ENCODE measurements at regions not wholly inside any gene's neighbourhood (a gene's known extent, or its start where the extent isn't known, plus 50 kb on each side); places are given as distances from the start of the nearest gene placed in this dataset.

DNA sequence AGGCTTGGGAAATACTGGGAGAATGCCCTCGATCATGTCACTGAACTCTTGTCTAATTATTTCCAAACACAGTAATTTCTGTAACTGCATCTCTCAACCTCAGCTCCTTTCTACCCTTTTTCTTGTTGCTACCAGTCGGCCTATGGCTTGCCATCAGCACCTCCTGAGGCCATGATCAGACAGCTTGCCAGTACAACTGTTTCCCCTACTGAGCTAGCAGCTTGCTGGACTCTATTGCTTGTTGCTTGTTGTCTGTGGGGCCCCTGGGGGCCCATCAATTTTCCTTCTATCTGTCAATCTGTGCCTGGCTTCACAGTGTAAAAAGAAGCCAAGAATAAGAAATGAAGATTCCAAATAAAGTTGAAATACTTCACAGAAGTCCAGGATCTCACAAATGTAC, 123.9 kb downstream of the OPN5 start:
- Mint-ChIP-seq H3K4me1 (no peaks in the 10 kb centered on the region), H3K36me3 (ENCODE audit: low read depth) (no peaks in the 10 kb centered on the region), H3K9me3 (no peaks in the 10 kb centered on the region), H3K27me3 (ENCODE audit: insufficient read depth, low read depth, poor library complexity) (no peaks in the 10 kb centered on the region), H3K27ac (no peak overlapping the region), H3K4me3 (no peak overlapping the region)
- H2AFZ ChIP-seq, result no peak overlapping the region
- no peak for ATAC-seq
- no peaks in the 10 kb centered on the region for H3K4me1 ChIP-seq (ENCODE audit: insufficient read depth)
- H3K4me3 ChIP-seq, result no peak overlapping the region
- no peak overlapping the region for H3K4me2 ChIP-seq
- H3K79me2 ChIP-seq (replicated peaks; ENCODE audit: insufficient read depth), result no peaks in the 10 kb centered on the region
- no peaks in the 10 kb centered on the region for H3K9me2 ChIP-seq (ENCODE audit: insufficient read depth)
- H3K27ac ChIP-seq (ENCODE audit: low read depth), result no peak overlapping the region
- no peak for DNase-seq (ENCODE audit: low spot score)
- no peaks in the 10 kb centered on the region for H3F3A ChIP-seq (replicated peaks; ENCODE audit: low read depth)
- no peaks in the 10 kb centered on the region for H4K20me1 ChIP-seq (replicated peaks; ENCODE audit: insufficient read depth)
- no peak for TF ChIP-seq CTCF (conservative IDR thresholded peaks at IDR 0.05; ENCODE audit: low read depth in 2 of 2)
- no peak for TF ChIP-seq POLR2AphosphoS5 (IDR thresholded peaks at IDR 0.05; ENCODE audit: low read depth)
- no peak for TF ChIP-seq STAT1 (IDR thresholded peaks at IDR 0.05; ENCODE audit: unreplicated experiment)
- no peak for TF ChIP-seq EZH2 (IDR thresholded peaks at IDR 0.05; ENCODE audit: low read depth, unreplicated experiment)
- TF ChIP-seq EZH2phosphoT487 (IDR thresholded peaks at IDR 0.05; ENCODE audit: unreplicated experiment), result no peak
- TF ChIP-seq, protein P1, sequence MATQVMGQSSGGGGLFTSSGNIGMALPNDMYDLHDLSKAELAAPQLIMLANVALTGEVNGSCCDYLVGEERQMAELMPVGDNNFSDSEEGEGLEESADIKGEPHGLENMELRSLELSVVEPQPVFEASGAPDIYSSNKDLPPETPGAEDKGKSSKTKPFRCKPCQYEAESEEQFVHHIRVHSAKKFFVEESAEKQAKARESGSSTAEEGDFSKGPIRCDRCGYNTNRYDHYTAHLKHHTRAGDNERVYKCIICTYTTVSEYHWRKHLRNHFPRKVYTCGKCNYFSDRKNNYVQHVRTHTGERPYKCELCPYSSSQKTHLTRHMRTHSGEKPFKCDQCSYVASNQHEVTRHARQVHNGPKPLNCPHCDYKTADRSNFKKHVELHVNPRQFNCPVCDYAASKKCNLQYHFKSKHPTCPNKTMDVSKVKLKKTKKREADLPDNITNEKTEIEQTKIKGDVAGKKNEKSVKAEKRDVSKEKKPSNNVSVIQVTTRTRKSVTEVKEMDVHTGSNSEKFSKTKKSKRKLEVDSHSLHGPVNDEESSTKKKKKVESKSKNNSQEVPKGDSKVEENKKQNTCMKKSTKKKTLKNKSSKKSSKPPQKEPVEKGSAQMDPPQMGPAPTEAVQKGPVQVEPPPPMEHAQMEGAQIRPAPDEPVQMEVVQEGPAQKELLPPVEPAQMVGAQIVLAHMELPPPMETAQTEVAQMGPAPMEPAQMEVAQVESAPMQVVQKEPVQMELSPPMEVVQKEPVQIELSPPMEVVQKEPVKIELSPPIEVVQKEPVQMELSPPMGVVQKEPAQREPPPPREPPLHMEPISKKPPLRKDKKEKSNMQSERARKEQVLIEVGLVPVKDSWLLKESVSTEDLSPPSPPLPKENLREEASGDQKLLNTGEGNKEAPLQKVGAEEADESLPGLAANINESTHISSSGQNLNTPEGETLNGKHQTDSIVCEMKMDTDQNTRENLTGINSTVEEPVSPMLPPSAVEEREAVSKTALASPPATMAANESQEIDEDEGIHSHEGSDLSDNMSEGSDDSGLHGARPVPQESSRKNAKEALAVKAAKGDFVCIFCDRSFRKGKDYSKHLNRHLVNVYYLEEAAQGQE (IDR thresholded peaks at IDR 0.05; ENCODE audit: unreplicated experiment), result no peak
- TF ChIP-seq ETS1 (IDR thresholded peaks at IDR 0.05), result no peak
- no peak for TF ChIP-seq ZNF114 (CRISPR knock-in tag; IDR thresholded peaks at IDR 0.05)
- no peak for TF ChIP-seq JUNB (IDR thresholded peaks at IDR 0.05; ENCODE audit: unreplicated experiment)
- H3K27me3 ChIP-seq (ENCODE audit: insufficient read depth), result no peaks in the 10 kb centered on the region
- no peaks in the 10 kb centered on the region for H3K36me3 ChIP-seq (ENCODE audit: insufficient read depth)

- Histone ChIP-seq H3K4me2 (no peak overlapping the region), H3K4me1 (ENCODE audit: insufficient read depth) (no peaks in the 10 kb centered on the region), H3K4me3 (no peak overlapping the region), H2AFZ (no peak overlapping the region), H3K27ac (ENCODE audit: low read depth) (no peak overlapping the region), H3K79me2 (replicated peaks; ENCODE audit: insufficient read depth) (no peaks in the 10 kb centered on the region), H3K27me3 (ENCODE audit: insufficient read depth) (no peaks in the 10 kb centered on the region), H3K9me2 (ENCODE audit: insufficient read depth) (0 out of 2 replicates have a peak, but pooled peaks cover 4% of the 10 kb centered on the region), H3F3A (replicated peaks; ENCODE audit: low read depth) (no peaks in the 10 kb centered on the region), H4K20me1 (replicated peaks; ENCODE audit: insufficient read depth) (no peaks in the 10 kb centered on the region), H3K36me3 (ENCODE audit: insufficient read depth) (no peaks in the 10 kb centered on the region)
- Mint-ChIP-seq H3K36me3 (ENCODE audit: low read depth) (no peaks in the 10 kb centered on the region), H3K27me3 (ENCODE audit: insufficient read depth, low read depth, poor library complexity) (no peaks in the 10 kb centered on the region), H3K9me3 (no peaks in the 10 kb centered on the region), H3K27ac (no peak overlapping the region), H3K4me3 (no peak overlapping the region), H3K4me1 (no peaks in the 10 kb centered on the region; the same call in 2 of the 3 replicates)
- DNase-seq (ENCODE audit: low spot score) (no peak), ATAC-seq (no peak)
- TF ChIP-seq, protein P1 (IDR thresholded peaks at IDR 0.05; ENCODE audit: unreplicated experiment), result no peak
- TF ChIP-seq JUNB (IDR thresholded peaks at IDR 0.05; ENCODE audit: unreplicated experiment) (no peak), POLR2AphosphoS5 (IDR thresholded peaks at IDR 0.05; ENCODE audit: low read depth) (no peak), STAT1 (IDR thresholded peaks at IDR 0.05; ENCODE audit: unreplicated experiment) (no peak), ZNF331 (CRISPR knock-in tag; IDR thresholded peaks at IDR 0.05; ENCODE audit: low read depth) (no peak)
Observed at GRCh38 chr6:47897247-47897646, 115.4 kb downstream of the OPN5 start.

Data from GM23338 (cell line).